A673 (cell line): ENCODE measurements at regions not wholly inside any gene's neighbourhood (a gene's known extent, or its start where the extent isn't known, plus 50 kb on each side); places are given as distances from the start of the nearest gene placed in this dataset.

Experiments
- BruUV-seq: library from RNA; stranded (reverse); fragments of 400-500 nt; replicated peaks from 2 replicates; lab custom pipeline; 2021; lab: Mats Ljungman, UMichigan
- CTCF ChIA-PET: fragments of 300-600 bp; sonication (Branson Sonifier 250); formaldehyde crosslinking; loops from one replicate; lab custom pipeline; 2022; ENCODE audit warnings: antibody characterized with exemption; lab: Charles Lee
- POLR2A ChIA-PET: fragments of 300-600 bp; sonication (Branson Sonifier 250); formaldehyde crosslinking; loops from one replicate; lab custom pipeline; 2022; ENCODE audit warnings: antibody characterized with exemption; ENCODE audit not compliant: low non-redundant PET; lab: Charles Lee
- DNase-seq: peaks from one replicate; pipeline ENCODE4 v3.0.0-alpha.2; 2015; ENCODE audit warnings: low spot score
- H3K27ac ChIP-seq: fragments of 200-600 bp; sonication (generic); 2 replicates; pipeline ENCODE4 v1.5.1; 2016; ENCODE audit warnings: mixed run types, low read depth, mild to moderate bottlenecking, mixed read lengths, antibody characterized with exemption, low read length; ENCODE audit not compliant: poor library complexity, severe bottlenecking
- H3K27me3 ChIP-seq: fragments of 200-600 bp; sonication (generic); replicated peaks from 2 replicates; pipeline ENCODE4 v1.6.1; 2017; ENCODE audit warnings: mixed run types, low read depth, mild to moderate bottlenecking, mixed read lengths, antibody characterized with exemption, low read length; ENCODE audit not compliant: insufficient read depth, poor library complexity
- H3K36me3 ChIP-seq: fragments of 200-600 bp; sonication (generic); 2 replicates; pipeline ENCODE4 v1.6.1; 2016; ENCODE audit warnings: mixed run types, mild to moderate bottlenecking, mixed read lengths, antibody characterized with exemption, low read length; ENCODE audit not compliant: insufficient read depth, poor library complexity, severe bottlenecking
- H3K4me1 ChIP-seq: fragments of 200-600 bp; sonication (generic); 2 replicates; pipeline ENCODE4 v1.6.1; 2017; ENCODE audit warnings: mixed run types, mild to moderate bottlenecking, mixed read lengths, antibody characterized with exemption, low read length; ENCODE audit not compliant: insufficient read depth, poor library complexity, severe bottlenecking
- H3K4me3 ChIP-seq: fragments of 200-600 bp; sonication (generic); 2 replicates; pipeline ENCODE4 v1.5.1; 2016; ENCODE audit warnings: low read depth, mixed run types, mild to moderate bottlenecking, mixed read lengths, low read length; ENCODE audit not compliant: poor library complexity, severe bottlenecking
- H3K9me3 ChIP-seq: fragments of 200-600 bp; sonication (generic); 2 replicates; pipeline ENCODE4 v1.6.1; 2016; ENCODE audit warnings: mixed run types, low read depth, mild to moderate bottlenecking, mixed read lengths, antibody characterized with exemption, low read length; ENCODE audit not compliant: poor library complexity, severe bottlenecking
- CTCF ChIP-seq: fragments of 300-800, 200-600 bp; sonication (generic); conservative IDR thresholded peaks from 2 replicates; pipeline ENCODE4 v1.5.1; 2017; ENCODE audit warnings: low read depth, mild to moderate bottlenecking, antibody characterized with exemption, low read length, moderate library complexity, mixed read lengths
- EZH2 ChIP-seq: fragments of 200-600 bp; sonication (generic); IDR thresholded peaks from 2 replicates; pipeline ENCODE4 v1.6.1; 2017; ENCODE audit warnings: borderline replicate concordance, low read depth, mild to moderate bottlenecking, mixed read lengths, antibody characterized with exemption, low read length; ENCODE audit not compliant: poor library complexity, severe bottlenecking
- intact Hi-C: fragments of 100-400 bp; cut with micrococcal nuclease; formaldehyde crosslinking; loops from one replicate; pipeline ENCODE4 v1.10.0; 2022; ENCODE audit not compliant: unreplicated experiment

DNA sequence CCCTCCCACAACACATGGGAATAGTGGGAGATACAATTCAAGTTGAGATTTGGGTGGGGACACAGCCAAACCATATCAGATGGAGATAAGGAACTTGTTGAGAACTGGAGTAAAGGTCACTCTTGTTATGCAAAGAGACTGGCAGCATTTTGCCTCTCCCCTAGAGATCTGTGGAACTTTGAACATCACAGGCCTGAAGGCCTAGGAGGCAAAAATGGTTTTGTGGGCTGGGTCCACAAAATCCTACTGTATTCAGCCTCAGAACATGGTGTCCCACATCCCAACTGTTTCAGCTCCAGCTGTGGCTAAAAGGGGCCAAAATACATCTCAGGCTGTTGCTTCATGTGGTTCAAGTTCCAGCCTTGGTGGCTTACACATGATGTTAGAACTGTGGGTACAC is 1247.8 kb upstream of the IGFBP7 start:
- H3K36me3 ChIP-seq: no peaks in the 10 kb centered on the region
- H3K27ac ChIP-seq: no peak overlapping the region
- BruUV-seq: no TSS peak
- no peak overlapping the region for H3K4me3 ChIP-seq
- no peak for TF ChIP-seq CTCF
- TF ChIP-seq EZH2: no peak
- no peaks in the 10 kb centered on the region for H3K4me1 ChIP-seq
- DNase-seq: no peak
- POLR2A ChIA-PET: no interaction called here
- intact Hi-C loops: no loop called here
- no peaks in the 10 kb centered on the region for H3K27me3 ChIP-seq
- no peaks in the 10 kb centered on the region for H3K9me3 ChIP-seq
- CTCF ChIA-PET: no interaction called here

DNA sequence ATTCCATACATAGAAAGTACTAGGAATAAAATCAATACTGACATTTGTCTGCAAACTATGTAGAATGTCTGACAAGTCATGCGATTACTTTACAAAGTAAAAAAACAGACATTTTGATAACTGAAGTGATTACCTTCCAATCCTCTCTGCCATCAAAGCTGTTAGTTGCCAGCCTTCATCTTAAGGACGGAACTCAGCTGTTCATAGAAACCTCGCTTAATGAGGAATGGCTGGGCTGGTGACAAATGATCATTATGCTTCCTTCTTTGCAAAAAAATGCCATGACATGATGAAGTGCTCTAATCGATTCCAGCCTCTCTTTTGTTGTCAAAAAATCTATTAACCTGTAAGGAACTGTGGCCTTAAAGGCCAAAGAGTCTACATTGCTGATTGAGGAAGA is 1214.9 kb upstream of the IGFBP7 start:
- ChIA-PET CTCF (no interaction called here), POLR2A (no interaction called here)
- BruUV-seq: no TSS peak
- TF ChIP-seq EZH2: no peak
- Histone ChIP-seq H3K27me3 (no peaks in the 10 kb centered on the region), H3K27ac (no peak overlapping the region), H3K36me3 (no peaks in the 10 kb centered on the region), H3K9me3 (no peaks in the 10 kb centered on the region), H3K4me3 (no peak overlapping the region), H3K4me1 (no peaks in the 10 kb centered on the region)
- no peak for DNase-seq
- intact Hi-C loops: no loop called here

DNA sequence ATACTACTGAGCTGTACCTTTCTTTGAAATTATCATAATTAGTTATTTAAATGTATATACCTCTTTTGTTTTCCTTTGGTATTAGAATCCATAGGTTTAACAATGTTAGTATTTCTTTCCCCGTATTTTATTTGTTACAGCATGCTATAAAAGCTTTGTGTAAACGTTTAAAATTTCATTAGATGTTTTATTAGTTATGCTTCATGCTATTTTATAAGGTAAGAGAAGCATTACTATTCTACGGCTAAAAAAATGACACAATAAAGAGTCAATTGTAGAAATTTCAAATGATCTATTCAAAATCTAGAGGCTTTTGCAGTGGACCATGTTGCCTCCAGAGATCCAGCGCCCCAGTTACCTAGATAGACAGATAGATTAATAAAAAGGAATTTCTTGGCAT is 1203.3 kb upstream of the IGFBP7 start:
- CTCF ChIA-PET: no interaction called here
- no peak overlapping the region for H3K4me3 ChIP-seq
- BruUV-seq: no TSS peak

More for the DNA sequence above, 1203.3 kb upstream of the IGFBP7 start:
- Histone ChIP-seq H3K36me3 (no peaks in the 10 kb centered on the region), H3K4me1 (no peaks in the 10 kb centered on the region), H3K27me3 (no peaks in the 10 kb centered on the region), H3K9me3 (no peaks in the 10 kb centered on the region), H3K27ac (no peak overlapping the region)
- intact Hi-C loops: no loop called here
- no peak for TF ChIP-seq CTCF
- no peak for TF ChIP-seq EZH2
- POLR2A ChIA-PET: no interaction called here
- no peak for DNase-seq
